ENCODE measurements at regions not wholly inside any gene's neighbourhood (a gene's known extent, or its start where the extent isn't known, plus 50 kb on each side); places are given as distances from the start of the nearest gene placed in this dataset.

GRCh38 chr6:105786449-105786848, 299.7 kb upstream of the PRDM1 start:
- TF ChIP-seq CTCF (IDR thresholded peaks at IDR 0.05) (no peak), POLR2A (IDR thresholded peaks at IDR 0.05) (no peak)
